ENCODE measurements at regions not wholly inside any gene's neighbourhood (a gene's known extent, or its start where the extent isn't known, plus 50 kb on each side); places are given as distances from the start of the nearest gene placed in this dataset.

GRCh38 chr15:38708672-38709180, 144.1 kb upstream of the RASGRP1 start:
- Histone ChIP-seq H3K36me3 (ENCODE audit: low read length) (no peaks in the 10 kb centered on the region), H3K79me2 (ENCODE audit: insufficient read depth, low read length) (no peaks in the 10 kb centered on the region), H2AFZ (ENCODE audit: low read depth, low read length, severe bottlenecking) (no peak overlapping the region), H3K4me2 (ENCODE audit: low read depth, low read length, poor library complexity, severe bottlenecking) (no peak overlapping the region), H3K4me3 (ENCODE audit: insufficient read depth, low read length, poor library complexity, severe bottlenecking) (no peak overlapping the region), H3K9me2 (replicated peaks; ENCODE audit: insufficient read depth, low read length) (no peaks in the 10 kb centered on the region), H4K20me1 (ENCODE audit: low read depth, low read length) (no peaks in the 10 kb centered on the region), H3K9ac (ENCODE audit: low read length) (no peak overlapping the region), H3K9me3 (ENCODE audit: insufficient read depth, low read length) (no peaks in the 10 kb centered on the region), H3K27me3 (ENCODE audit: low read length) (no peaks in the 10 kb centered on the region), H3K27ac (ENCODE audit: low read depth, low read length) (no peak overlapping the region), H3F3A (ENCODE audit: insufficient read depth) (no peaks in the 10 kb centered on the region)
- TF ChIP-seq CTCF (IDR thresholded peaks at IDR 0.05; ENCODE audit: insufficient read depth, low read length, poor library complexity, severe bottlenecking) = no peak
- no peak for TF ChIP-seq EZH2phosphoT487 (conservative IDR thresholded peaks at IDR 0.05; ENCODE audit: low read length)

- TF ChIP-seq CTCF (IDR thresholded peaks at IDR 0.05; ENCODE audit: insufficient read depth, low read length, poor library complexity, severe bottlenecking) = no peak
- TF ChIP-seq EZH2phosphoT487 (conservative IDR thresholded peaks at IDR 0.05; ENCODE audit: low read length) = no peak
- no peak overlapping the region for H3K27ac ChIP-seq (ENCODE audit: low read depth, low read length)
- H3K36me3 ChIP-seq (ENCODE audit: low read length) = no peaks in the 10 kb centered on the region
- H3K9ac ChIP-seq (ENCODE audit: low read length) = no peak overlapping the region
- H2AFZ ChIP-seq (ENCODE audit: low read depth, low read length, severe bottlenecking) = no peak overlapping the region
- H3K9me3 ChIP-seq (ENCODE audit: insufficient read depth, low read length) = no peaks in the 10 kb centered on the region
- H3K79me2 ChIP-seq (ENCODE audit: insufficient read depth, low read length) = no peaks in the 10 kb centered on the region
- no peaks in the 10 kb centered on the region for H3F3A ChIP-seq (ENCODE audit: insufficient read depth)
- H3K4me3 ChIP-seq (ENCODE audit: insufficient read depth, low read length, poor library complexity, severe bottlenecking) = no peak overlapping the region
- no peaks in the 10 kb centered on the region for H3K9me2 ChIP-seq (replicated peaks; ENCODE audit: insufficient read depth, low read length)
- no peaks in the 10 kb centered on the region for H3K27me3 ChIP-seq (ENCODE audit: low read length)
- no peak overlapping the region for H3K4me2 ChIP-seq (ENCODE audit: low read depth, low read length, poor library complexity, severe bottlenecking)
- no peaks in the 10 kb centered on the region for H4K20me1 ChIP-seq (ENCODE audit: low read depth, low read length)
These were observed 144.6 kb upstream of the RASGRP1 start for GRCh38 chr15:38709196-38709595.

- Histone ChIP-seq H3K27me3 (ENCODE audit: low read length) (no peaks in the 10 kb centered on the region), H3K79me2 (ENCODE audit: insufficient read depth, low read length) (no peaks in the 10 kb centered on the region), H3F3A (ENCODE audit: insufficient read depth) (no peaks in the 10 kb centered on the region), H3K4me3 (ENCODE audit: insufficient read depth, low read length, poor library complexity, severe bottlenecking) (no peak overlapping the region), H2AFZ (ENCODE audit: low read depth, low read length, severe bottlenecking) (no peak overlapping the region), H3K27ac (ENCODE audit: low read depth, low read length) (no peak overlapping the region), H4K20me1 (ENCODE audit: low read depth, low read length) (no peaks in the 10 kb centered on the region), H3K36me3 (ENCODE audit: low read length) (no peaks in the 10 kb centered on the region), H3K9me3 (ENCODE audit: insufficient read depth, low read length) (no peaks in the 10 kb centered on the region), H3K9ac (ENCODE audit: low read length) (no peak overlapping the region), H3K4me2 (ENCODE audit: low read depth, low read length, poor library complexity, severe bottlenecking) (no peak overlapping the region), H3K9me2 (replicated peaks; ENCODE audit: insufficient read depth, low read length) (no peaks in the 10 kb centered on the region)
- no peak for TF ChIP-seq CTCF (IDR thresholded peaks at IDR 0.05; ENCODE audit: insufficient read depth, low read length, poor library complexity, severe bottlenecking)
- TF ChIP-seq EZH2phosphoT487 (conservative IDR thresholded peaks at IDR 0.05; ENCODE audit: low read length) = no peak
These were observed 149.9 kb upstream of the RASGRP1 start for GRCh38 chr15:38714309-38715072.

Data from SU-DHL-6 (cell line).